Neuronal stem cell (in vitro differentiated cells): ENCODE measurements at regions not wholly inside any gene's neighbourhood (a gene's known extent, or its start where the extent isn't known, plus 50 kb on each side); places are given as distances from the start of the nearest gene placed in this dataset.

Source experiments
- DNase-seq: peaks from one replicate; pipeline ENCODE4 v3.0.0-alpha.2; 2013; ENCODE audit warnings: low spot score
- H2AFZ ChIP-seq: one replicate; pipeline ENCODE4 v1.6.1; 2013; ENCODE audit warnings: mild to moderate bottlenecking, low read length, inconsistent platforms
- H2AK5ac ChIP-seq: 2 replicates; pipeline ENCODE4 v1.6.1; 2013; ENCODE audit warnings: low read depth, mild to moderate bottlenecking, inconsistent platforms, low read length, moderate library complexity, mixed read lengths
- H2BK120ac ChIP-seq: 2 replicates; pipeline ENCODE4 v1.6.1; 2013; ENCODE audit warnings: low read depth, mild to moderate bottlenecking, inconsistent platforms, low read length, moderate library complexity, mixed read lengths
- H2BK12ac ChIP-seq: one replicate; pipeline ENCODE4 v1.6.1; 2013; ENCODE audit warnings: low read length, inconsistent platforms
- H2BK15ac ChIP-seq: 2 replicates; pipeline ENCODE4 v1.6.1; 2013; ENCODE audit warnings: mild to moderate bottlenecking, low read length, inconsistent platforms, mixed read lengths
- H2BK5ac ChIP-seq: one replicate; pipeline ENCODE4 v1.6.1; 2013; ENCODE audit warnings: inconsistent platforms, mild to moderate bottlenecking, low read length, moderate library complexity
- H3K14ac ChIP-seq: one replicate; pipeline ENCODE4 v1.6.1; 2013; ENCODE audit warnings: low read length, inconsistent platforms
- H3K18ac ChIP-seq: 2 replicates; pipeline ENCODE4 v1.6.1; 2013; ENCODE audit warnings: low read length, inconsistent platforms
- H3K23ac ChIP-seq: 2 replicates; pipeline ENCODE4 v1.6.1; 2013; ENCODE audit warnings: low read depth, mild to moderate bottlenecking, mixed read lengths, low read length, inconsistent platforms; ENCODE audit not compliant: poor library complexity
- H3K27ac ChIP-seq: replicated peaks from 3 replicates; pipeline ENCODE4 v1.5.1; 2013; ENCODE audit warnings: low read length, inconsistent platforms
- H3K27me3 ChIP-seq, 3 experiments: 2 replicates each; pipeline ENCODE4 v1.6.1; 2013; ENCODE audit warnings: low read length in 3 of 3, mild to moderate bottlenecking in 2 of 3, inconsistent platforms in 1 of 3, low read depth in 1 of 3, mixed read lengths in 1 of 3, moderate library complexity in 1 of 3; ENCODE audit not compliant: control insufficient read depth in 3 of 3, insufficient read depth in 3 of 3
- H3K36me3 ChIP-seq, 2 donors: replicated peaks in 1 of 2; 2 replicates each; pipeline ENCODE4 v1.6.1; 2013; ENCODE audit warnings: low read length in 2 of 2; ENCODE audit not compliant: control insufficient read depth in 2 of 2, insufficient read depth in 2 of 2
- H3K4ac ChIP-seq: 2 replicates; pipeline ENCODE4 v1.6.1; 2013; ENCODE audit warnings: inconsistent platforms, mild to moderate bottlenecking, low read length, moderate library complexity
- H3K4me1 ChIP-seq, 2 donors: 1 replicate in 1 of 2; 2 replicates in 1 of 2; pipeline ENCODE4 v1.6.1; 2013; ENCODE audit warnings: low read length in 2 of 2, low read depth in 1 of 2; ENCODE audit not compliant: control insufficient read depth in 2 of 2, insufficient read depth in 1 of 2
- H3K4me2 ChIP-seq: one replicate; pipeline ENCODE4 v1.6.1; 2013; ENCODE audit warnings: mild to moderate bottlenecking, low read length, inconsistent platforms; ENCODE audit not compliant: insufficient read depth, poor library complexity, severe bottlenecking
- H3K4me3 ChIP-seq, 2 donors: 2 replicates each; pipeline ENCODE4 v1.5.1; 2013; ENCODE audit warnings: low read length in 2 of 2, mild to moderate bottlenecking in 2 of 2, inconsistent platforms in 1 of 2, moderate library complexity in 1 of 2
- H3K79me1 ChIP-seq: one replicate; pipeline ENCODE4 v1.6.1; 2013; ENCODE audit warnings: low read depth, mild to moderate bottlenecking, inconsistent platforms, low read length, moderate library complexity
- H3K9ac ChIP-seq: one replicate; pipeline ENCODE4 v1.6.1; 2013; ENCODE audit warnings: mild to moderate bottlenecking, low read depth, low read length, inconsistent platforms; ENCODE audit not compliant: poor library complexity
- H3K9me3 ChIP-seq, 2 donors: replicated peaks in 1 of 2; 2 replicates each; pipeline versions ENCODE3 to v1.6.1; 2013; ENCODE audit warnings: low read length in 2 of 2, mild to moderate bottlenecking in 2 of 2, inconsistent platforms in 1 of 2, low read depth in 1 of 2, mixed read lengths in 1 of 2, moderate library complexity in 1 of 2; ENCODE audit not compliant: control insufficient read depth in 2 of 2, insufficient read depth in 1 of 2
- H4K8ac ChIP-seq: one replicate; pipeline ENCODE4 v1.6.1; 2013; ENCODE audit warnings: low read depth, mild to moderate bottlenecking, inconsistent platforms, low read length, moderate library complexity
- H4K91ac ChIP-seq: one replicate; pipeline ENCODE4 v1.6.1; 2013; ENCODE audit warnings: low read length, low read depth, mild to moderate bottlenecking, inconsistent platforms; ENCODE audit not compliant: poor library complexity
- WGBS, 2 donors: extraction: QIAGEN DNeasy Blood & Tissue Kit; methylation state at CpG; one replicate each; pipeline ENCODE4 v1.1.7; 2013; ENCODE audit warnings: missing lambda C conversion rate in 2 of 2, mixed read lengths in 1 of 2; ENCODE audit not compliant: insufficient read length in 2 of 2, insufficient replicate concordance in 1 of 2; ENCODE audit errors: extremely low coverage in 2 of 2; 5-methylcytosine and 5-hydroxymethylcytosine counted together

- H3K79me1 ChIP-seq = no peaks in the 10 kb centered on the region
- H3K4me3 ChIP-seq = no peak overlapping the region
- no peak overlapping the region for H4K91ac ChIP-seq
- H3K36me3 ChIP-seq = no peaks in the 10 kb centered on the region
- H3K4me1 ChIP-seq = no peaks in the 10 kb centered on the region
- no peak overlapping the region for H2BK15ac ChIP-seq
- no peak overlapping the region for H2AK5ac ChIP-seq
- no peak overlapping the region for H2BK12ac ChIP-seq
- H3K27ac ChIP-seq = no peak overlapping the region
- H3K14ac ChIP-seq = no peak overlapping the region
- H3K4me2 ChIP-seq = no peak overlapping the region
- H3K27me3 ChIP-seq = no peaks in the 10 kb centered on the region
- no peak for DNase-seq
- WGBS, 2 donors = no CpG with 5 or more reads among the region's 1 CpG
- no peak overlapping the region for H2AFZ ChIP-seq
- no peak overlapping the region for H3K18ac ChIP-seq
- H3K9me3 ChIP-seq = no peaks in the 10 kb centered on the region
- no peak overlapping the region for H2BK120ac ChIP-seq
- no peak overlapping the region for H3K9ac ChIP-seq
- H2BK5ac ChIP-seq = no peak overlapping the region
- no peak overlapping the region for H3K4ac ChIP-seq
- no peak overlapping the region for H4K8ac ChIP-seq
- H3K23ac ChIP-seq = no peak overlapping the region
Observed at GRCh38 chr12:59191372-59191771, 271.1 kb upstream of the LRIG3 start.

GRCh38 chr12:59186451-59186850 is 266.1 kb upstream of the LRIG3 start:
- no peak for DNase-seq
- H3K4me3 ChIP-seq = no peak overlapping the region

GRCh38 chr12:59185295-59185694 is 265.0 kb upstream of the LRIG3 start:
- no CpG with 5 or more reads among the region's 4 CpGs for WGBS, 2 donors
- Histone ChIP-seq H3K14ac (no peak overlapping the region), H3K4me1 (no peaks in the 10 kb centered on the region), H2BK12ac (no peak overlapping the region), H2AFZ (no peak overlapping the region), H3K4me3 (no peak overlapping the region), H2BK15ac (no peak overlapping the region), H3K4ac (no peak overlapping the region), H4K8ac (no peak overlapping the region), H3K4me2 (no peak overlapping the region), H3K9ac (no peak overlapping the region), H3K9me3 (no peaks in the 10 kb centered on the region), H2AK5ac (no peak overlapping the region), H3K27me3 (no peaks in the 10 kb centered on the region), H3K36me3 (no peaks in the 10 kb centered on the region), H3K27ac (no peak overlapping the region), H2BK5ac (no peak overlapping the region), H3K79me1 (no peaks in the 10 kb centered on the region), H4K91ac (no peak overlapping the region), H3K23ac (no peak overlapping the region), H2BK120ac (no peak overlapping the region), H3K18ac (no peak overlapping the region)
- DNase-seq = no peak

More at GRCh38 chr12:59186451-59186850, 266.1 kb upstream of the LRIG3 start:
- no peak overlapping the region for H3K23ac ChIP-seq
- H3K27ac ChIP-seq = no peak overlapping the region
- no peak overlapping the region for H4K91ac ChIP-seq
- no peak overlapping the region for H2BK5ac ChIP-seq
- no peaks in the 10 kb centered on the region for H3K9me3 ChIP-seq
- H3K4me1 ChIP-seq = no peaks in the 10 kb centered on the region
- H2BK12ac ChIP-seq = no peak overlapping the region
- H2BK15ac ChIP-seq = no peak overlapping the region
- H3K27me3 ChIP-seq = no peaks in the 10 kb centered on the region
- H2AFZ ChIP-seq = no peak overlapping the region
- H3K14ac ChIP-seq = no peak overlapping the region
- H2AK5ac ChIP-seq = no peak overlapping the region
- H3K18ac ChIP-seq = no peak overlapping the region
- H3K4ac ChIP-seq = no peak overlapping the region
- no peaks in the 10 kb centered on the region for H3K36me3 ChIP-seq
- H3K9ac ChIP-seq = no peak overlapping the region
- H2BK120ac ChIP-seq = no peak overlapping the region
- WGBS, 2 donors = no CpG with 5 or more reads among the region's 3 CpGs
- H3K4me2 ChIP-seq = no peak overlapping the region
- no peak overlapping the region for H4K8ac ChIP-seq
- no peaks in the 10 kb centered on the region for H3K79me1 ChIP-seq

GRCh38 chr12:59182658-59183455 is 262.6 kb upstream of the LRIG3 start:
- no peak overlapping the region for H3K4me3 ChIP-seq
- H2BK5ac ChIP-seq = no peak overlapping the region
- peak overlapping the region; percentile 82 for H3K14ac ChIP-seq
- no peak overlapping the region for H4K8ac ChIP-seq
- H3K79me1 ChIP-seq = no peaks in the 10 kb centered on the region
- no peak overlapping the region for H4K91ac ChIP-seq
- H2BK12ac ChIP-seq = no peak overlapping the region
- no peak overlapping the region for H3K27ac ChIP-seq
- no peak overlapping the region for H2AK5ac ChIP-seq
- H2BK120ac ChIP-seq = no peak overlapping the region
- peak overlapping the region; percentile 28 for H3K18ac ChIP-seq
- H2BK15ac ChIP-seq = no peak overlapping the region
- no peak overlapping the region for H3K4ac ChIP-seq
- H3K27me3 ChIP-seq = no peaks in the 10 kb centered on the region
- no peak overlapping the region for H3K23ac ChIP-seq
- H3K4me1 ChIP-seq = no peaks in the 10 kb centered on the region
- WGBS, 2 donors = no CpG with 5 or more reads among the region's 3 CpGs
- no peak overlapping the region for H2AFZ ChIP-seq
- no peaks in the 10 kb centered on the region for H3K36me3 ChIP-seq
- H3K9ac ChIP-seq = no peak overlapping the region
- DNase-seq = no peak
- no peak overlapping the region for H3K4me2 ChIP-seq
- H3K9me3 ChIP-seq = no peaks in the 10 kb centered on the region
